MM.1S (cell line): ENCODE measurements at regions not wholly inside any gene's neighbourhood (a gene's known extent, or its start where the extent isn't known, plus 50 kb on each side); places are given as distances from the start of the nearest gene placed in this dataset.

Source experiments
- DNase-seq: peaks from one replicate; pipeline ENCODE4 v3.0.0-alpha.2; 2015
- H2AFZ ChIP-seq: fragments of 300-600 bp; sonication (generic); 2 replicates; pipeline ENCODE4 v1.6.0; 2016; ENCODE audit warnings: antibody characterized with exemption, low read length
- H3F3A ChIP-seq: fragments of 300-600 bp; sonication (generic); 2 replicates; pipeline ENCODE4 v1.6.1; 2016; ENCODE audit warnings: mild to moderate bottlenecking, antibody characterized with exemption, low read length, moderate library complexity, mixed read lengths; ENCODE audit not compliant: insufficient read depth
- H3K27ac ChIP-seq: fragments of 300-600 bp; sonication (generic); 2 replicates; pipeline ENCODE4 v1.5.1; 2016; ENCODE audit warnings: mild to moderate bottlenecking, low read length
- H3K27me3 ChIP-seq: fragments of 300-600 bp; sonication (generic); replicated peaks from 2 replicates; pipeline ENCODE4 v1.6.0; 2016; ENCODE audit warnings: low read length; ENCODE audit not compliant: insufficient read depth
- H3K36me3 ChIP-seq: fragments of 300-600 bp; sonication (generic); replicated peaks from 2 replicates; pipeline ENCODE4 v1.6.1; 2016; ENCODE audit warnings: mild to moderate bottlenecking, low read length, mixed read lengths; ENCODE audit not compliant: insufficient read depth
- H3K4me1 ChIP-seq: fragments of 300-600 bp; sonication (generic); 2 replicates; pipeline ENCODE4 v1.6.1; 2016; ENCODE audit warnings: low read length, mixed read lengths
- H3K4me2 ChIP-seq: fragments of 300-600 bp; sonication (generic); 2 replicates; pipeline ENCODE4 v1.6.0; 2016; ENCODE audit warnings: low read depth, low read length
- H3K4me3 ChIP-seq: fragments of 300-600 bp; sonication (generic); 2 replicates; pipeline ENCODE4 v1.5.1; 2016; ENCODE audit warnings: low read length, mixed read lengths
- H3K79me2 ChIP-seq: fragments of 300-600 bp; sonication (generic); 2 replicates; pipeline ENCODE4 v1.6.1; 2016; ENCODE audit warnings: mixed run types, low read length, mixed read lengths
- H3K9ac ChIP-seq: fragments of 300-600 bp; sonication (generic); 2 replicates; pipeline ENCODE4 v1.6.1; 2016; ENCODE audit warnings: low read length, mixed read lengths
- H3K9me2 ChIP-seq: fragments of 300-600 bp; sonication (generic); replicated peaks from 2 replicates; pipeline ENCODE4 v1.6.1; 2016; ENCODE audit warnings: mild to moderate bottlenecking, low read length, mixed read lengths; ENCODE audit not compliant: insufficient read depth
- H3K9me3 ChIP-seq: fragments of 300-600 bp; sonication (generic); replicated peaks from 2 replicates; pipeline ENCODE4 v1.6.1; 2016; ENCODE audit warnings: mild to moderate bottlenecking, low read length, mixed read lengths; ENCODE audit not compliant: insufficient read depth
- H4K20me1 ChIP-seq: fragments of 300-600 bp; sonication (generic); 2 replicates; pipeline ENCODE4 v1.6.1; 2016; ENCODE audit warnings: mild to moderate bottlenecking, low read length, moderate library complexity, mixed read lengths; ENCODE audit not compliant: insufficient read depth
- EZH2 ChIP-seq: fragments of 300-600 bp; sonication (generic); optimal IDR thresholded peaks from 2 replicates; pipeline ENCODE3; 2017; ENCODE audit warnings: low read depth, mild to moderate bottlenecking, antibody characterized with exemption, low read length, mixed read lengths
- EZH2phosphoT487 ChIP-seq: fragments of 300-600 bp; sonication (generic); IDR thresholded peaks from 2 replicates; pipeline ENCODE4 v1.6.1; 2018; ENCODE audit warnings: antibody characterized with exemption, low read length
- TF ChIP-seq, protein P1 (sequence below): fragments of 300-600 bp; sonication (generic); IDR thresholded peaks from 2 replicates; pipeline ENCODE4 v1.5.1; 2016; ENCODE audit warnings: antibody characterized with exemption, low read length, mixed read lengths

- Histone ChIP-seq H4K20me1 (no peaks in the 10 kb centered on the region), H3K36me3 (no peaks in the 10 kb centered on the region), H3K9ac (no peak overlapping the region), H3F3A (no peaks in the 10 kb centered on the region), H3K4me1 (no peaks in the 10 kb centered on the region), H3K27me3 (no peaks in the 10 kb centered on the region), H3K27ac (no peak overlapping the region), H3K79me2 (no peaks in the 10 kb centered on the region), H3K9me2 (no peaks in the 10 kb centered on the region), H3K9me3 (no peaks in the 10 kb centered on the region), H2AFZ (no peak overlapping the region), H3K4me3 (no peak overlapping the region), H3K4me2 (no peak overlapping the region)
- TF ChIP-seq, protein P1, sequence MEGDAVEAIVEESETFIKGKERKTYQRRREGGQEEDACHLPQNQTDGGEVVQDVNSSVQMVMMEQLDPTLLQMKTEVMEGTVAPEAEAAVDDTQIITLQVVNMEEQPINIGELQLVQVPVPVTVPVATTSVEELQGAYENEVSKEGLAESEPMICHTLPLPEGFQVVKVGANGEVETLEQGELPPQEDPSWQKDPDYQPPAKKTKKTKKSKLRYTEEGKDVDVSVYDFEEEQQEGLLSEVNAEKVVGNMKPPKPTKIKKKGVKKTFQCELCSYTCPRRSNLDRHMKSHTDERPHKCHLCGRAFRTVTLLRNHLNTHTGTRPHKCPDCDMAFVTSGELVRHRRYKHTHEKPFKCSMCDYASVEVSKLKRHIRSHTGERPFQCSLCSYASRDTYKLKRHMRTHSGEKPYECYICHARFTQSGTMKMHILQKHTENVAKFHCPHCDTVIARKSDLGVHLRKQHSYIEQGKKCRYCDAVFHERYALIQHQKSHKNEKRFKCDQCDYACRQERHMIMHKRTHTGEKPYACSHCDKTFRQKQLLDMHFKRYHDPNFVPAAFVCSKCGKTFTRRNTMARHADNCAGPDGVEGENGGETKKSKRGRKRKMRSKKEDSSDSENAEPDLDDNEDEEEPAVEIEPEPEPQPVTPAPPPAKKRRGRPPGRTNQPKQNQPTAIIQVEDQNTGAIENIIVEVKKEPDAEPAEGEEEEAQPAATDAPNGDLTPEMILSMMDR, result no peak
- no peak for TF ChIP-seq EZH2phosphoT487
- no peak for TF ChIP-seq EZH2
- no peak for DNase-seq
Observed at GRCh38 chr18:29418136-29418535, 1241.2 kb upstream of the CDH2 start.

- Histone ChIP-seq H2AFZ (no peak overlapping the region), H3K9me2 (no peaks in the 10 kb centered on the region), H3K9me3 (no peaks in the 10 kb centered on the region), H3K4me1 (no peaks in the 10 kb centered on the region), H3K36me3 (no peaks in the 10 kb centered on the region), H4K20me1 (no peaks in the 10 kb centered on the region), H3K79me2 (no peaks in the 10 kb centered on the region), H3K27ac (no peak overlapping the region), H3K9ac (no peak overlapping the region), H3F3A (no peaks in the 10 kb centered on the region), H3K4me3 (no peak overlapping the region), H3K4me2 (no peak overlapping the region), H3K27me3 (no peaks in the 10 kb centered on the region)
- no peak for DNase-seq
- TF ChIP-seq, protein P1, result no peak
- no peak for TF ChIP-seq EZH2phosphoT487
- no peak for TF ChIP-seq EZH2
Observed at GRCh38 chr18:29406996-29407395, 1230.1 kb upstream of the CDH2 start.

GRCh38 chr18:29397536-29397935, 1220.6 kb upstream of the CDH2 start:
- H3K9me2 ChIP-seq, result no peaks in the 10 kb centered on the region
- H3F3A ChIP-seq, result no peaks in the 10 kb centered on the region
- no peaks in the 10 kb centered on the region for H3K4me1 ChIP-seq
- H3K27ac ChIP-seq, result no peak overlapping the region
- no peak overlapping the region for H2AFZ ChIP-seq
- H3K36me3 ChIP-seq, result no peaks in the 10 kb centered on the region
- DNase-seq, result no peak
- H3K9ac ChIP-seq, result no peak overlapping the region
- no peaks in the 10 kb centered on the region for H4K20me1 ChIP-seq
- no peak overlapping the region for H3K4me2 ChIP-seq
- TF ChIP-seq, protein P1, result no peak
- no peak for TF ChIP-seq EZH2
- no peak for TF ChIP-seq EZH2phosphoT487
- no peaks in the 10 kb centered on the region for H3K27me3 ChIP-seq
- no peaks in the 10 kb centered on the region for H3K79me2 ChIP-seq
- H3K4me3 ChIP-seq, result no peak overlapping the region
- H3K9me3 ChIP-seq, result no peaks in the 10 kb centered on the region
